Fibroblast of pulmonary artery (primary cell): ENCODE measurements at regions not wholly inside any gene's neighbourhood (a gene's known extent, or its start where the extent isn't known, plus 50 kb on each side); places are given as distances from the start of the nearest gene placed in this dataset.

Source experiments
- DNase-seq: peaks from one replicate; pipeline ENCODE4 v3.0.0-alpha.2; 2010; ENCODE audit warnings: low read depth
- H3K4me3 ChIP-seq: replicated peaks from 2 replicates; pipeline ENCODE4 v1.5.1; 2011; ENCODE audit warnings: low read depth, mild to moderate bottlenecking, control low read depth, low read length, moderate library complexity
- CTCF ChIP-seq: IDR thresholded peaks from 2 replicates; pipeline ENCODE4 v1.5.1; 2011; ENCODE audit warnings: mild to moderate bottlenecking, control low read depth, low read length, inconsistent platforms; ENCODE audit errors: missing control alignments

GRCh38 chr2:196587056-196587455, 52.5 kb upstream of the CCDC150 start:
- no peak for TF ChIP-seq CTCF
- no peak overlapping the region for H3K4me3 ChIP-seq
- DNase-seq, result no peak

GRCh38 chr2:196587739-196588138, 51.8 kb upstream of the CCDC150 start:
- TF ChIP-seq CTCF, result no peak
- no peak for DNase-seq
- H3K4me3 ChIP-seq, result no peak overlapping the region

- no peak for DNase-seq
- H3K4me3 ChIP-seq, result no peak overlapping the region
- no peak for TF ChIP-seq CTCF
These were observed 50.1 kb upstream of the CCDC150 start for GRCh38 chr2:196589419-196589818.
